K562 (cell line): ENCODE measurements at regions not wholly inside any gene's neighbourhood (a gene's known extent, or its start where the extent isn't known, plus 50 kb on each side); places are given as distances from the start of the nearest gene placed in this dataset.
A peak's percentile ranks its signal among the peaks of the same experiment; 100 is the strongest.

Source experiments
- ATAC-seq: fragments of 200-7000 bp; cut with Tn5 transposase; 3 replicates; pipeline ENCODE4 v1.9.1; 2020; ENCODE audit warnings: moderate library complexity
- BruUV-seq: library from RNA; stranded (reverse); fragments of 400-500 nt; replicated peaks from 2 replicates; lab custom pipeline; 2021; lab: Mats Ljungman, UMichigan
- CTCF ChIA-PET: fragments of 300-600 bp; formaldehyde crosslinking; extraction: SDS; loops from one replicate; lab custom pipeline; 2021; ENCODE audit warnings: low intra/inter-chr PET ratio; lab: Yijun Ruan, JAX
- POLR2A ChIA-PET: fragments of 300-600, 350-650 bp; sonication (Branson Sonifier 250); formaldehyde crosslinking; extraction: SDS; loops from one replicate; lab custom pipeline; 2021; ENCODE audit warnings: antibody characterized with exemption, inconsistent platforms; lab: Yijun Ruan, JAX
- DNase-seq, 4 experiments: peaks; one replicate each; pipeline versions ENCODE4 v3.0.0 to v3.0.0-alpha.2; 2011 to 2018; ENCODE audit warnings: low spot score in 3 of 4, mixed read lengths in 3 of 4; ENCODE audit errors: extremely low read depth in 1 of 4
- FAIRE-seq: peaks from 2 replicates; lab custom pipeline; 2011; peaks lifted over from hg19 to GRCh38; lab: Jason Lieb, UNC
- H2AFZ ChIP-seq: 2 replicates; pipeline ENCODE4 v1.6.0; 2011; ENCODE audit warnings: low read depth, low read length, control low read depth, inconsistent platforms
- H3K27ac ChIP-seq: fragments of 200-600 bp; 3 replicates; pipeline ENCODE4 v1.8.0; 2011; ENCODE audit warnings: low read depth, mild to moderate bottlenecking, control low read depth, inconsistent platforms, low read length, moderate library complexity, mixed read lengths; ENCODE audit errors: extremely low read depth
- H3K27me3 ChIP-seq, 2 experiments: fragments of 300-600 bp in 1 of 2; 2 replicates in 1 of 2; 3 replicates in 1 of 2; pipeline versions ENCODE4 v1.6.0 to v1.8.0; 2011; ENCODE audit warnings: inconsistent platforms in 2 of 2, low read length in 2 of 2, mild to moderate bottlenecking in 1 of 2, mixed read lengths in 1 of 2, moderate library complexity in 1 of 2; ENCODE audit not compliant: control insufficient read depth in 2 of 2, insufficient read depth in 2 of 2
- H3K36me3 ChIP-seq: fragments of 300-600 bp; 3 replicates; pipeline ENCODE4 v1.8.0; 2011; ENCODE audit warnings: mild to moderate bottlenecking, low read length, inconsistent platforms; ENCODE audit not compliant: control insufficient read depth, insufficient read depth
- H3K4me1 ChIP-seq, 2 experiments: fragments of 200-600 bp in 1 of 2; replicated peaks in 1 of 2; 2 replicates in 1 of 2; 3 replicates in 1 of 2; pipeline versions ENCODE4 v1.5.1 to v1.8.0; 2011; ENCODE audit warnings: inconsistent platforms in 2 of 2, low read length in 2 of 2, mild to moderate bottlenecking in 1 of 2, mixed read lengths in 1 of 2, moderate library complexity in 1 of 2; ENCODE audit not compliant: control insufficient read depth in 2 of 2, insufficient read depth in 2 of 2
- H3K4me2 ChIP-seq: 2 replicates; pipeline ENCODE4 v1.6.1; 2011; ENCODE audit warnings: low read length, control low read depth, inconsistent platforms, mixed read lengths; ENCODE audit not compliant: insufficient read depth
- H3K4me3 ChIP-seq: fragments of 200-600 bp; sonication (generic), shearing (Covaris generic); 2 replicates; pipeline ENCODE4 v1.5.1; 2016; ENCODE audit warnings: control low read depth, inconsistent platforms
- H3K79me2 ChIP-seq: fragments of 200-600 bp; 3 replicates; pipeline ENCODE4 v1.8.0; 2011; ENCODE audit warnings: low read length, inconsistent platforms; ENCODE audit not compliant: control insufficient read depth, insufficient read depth
- H3K9ac ChIP-seq, 2 experiments: 2 replicates each; pipeline versions ENCODE4 v1.6.0 to v1.6.1; 2011; ENCODE audit warnings: low read depth in 2 of 2, low read length in 2 of 2, control low read depth in 1 of 2, inconsistent platforms in 1 of 2, mild to moderate bottlenecking in 1 of 2, mixed read lengths in 1 of 2; ENCODE audit not compliant: insufficient read depth in 1 of 2
- H3K9me1 ChIP-seq: one replicate; pipeline ENCODE4 v1.6.0; 2011; ENCODE audit warnings: inconsistent platforms, mild to moderate bottlenecking, low read length, moderate library complexity; ENCODE audit not compliant: control insufficient read depth, insufficient read depth
- H3K9me3 ChIP-seq: replicated peaks from 2 replicates; pipeline ENCODE4 v1.5.1; 2011; ENCODE audit warnings: low read depth, low read length, inconsistent platforms; ENCODE audit not compliant: control insufficient read depth, insufficient read depth
- H4K20me1 ChIP-seq: replicated peaks from 2 replicates; pipeline ENCODE4 v1.6.1; 2011; ENCODE audit warnings: low read length, inconsistent platforms, mixed read lengths; ENCODE audit not compliant: control insufficient read depth, insufficient read depth
- CBX1 ChIP-seq: sonication (generic); IDR thresholded peaks from 2 replicates; pipeline ENCODE4 v1.6.1; 2016; ENCODE audit warnings: antibody characterized with exemption, low read depth, mild to moderate bottlenecking
- CTCF ChIP-seq, 3 experiments: IDR thresholded peaks in 2 of 3; conservative IDR thresholded peaks in 1 of 3; 2 replicates each; pipeline ENCODE4 v1.5.1; 2011 to 2012; ENCODE audit warnings: low read length in 3 of 3, mild to moderate bottlenecking in 3 of 3, control low read depth in 2 of 3, improper control_type of control experiment in 1 of 3, inconsistent platforms in 1 of 3, low read depth in 1 of 3, mixed read lengths in 1 of 3, moderate library complexity in 1 of 3; ENCODE audit not compliant: insufficient read depth in 2 of 3
- CXXC5 ChIP-seq: fragments of 250-450 bp; sonication (Bioruptor Pico); IDR thresholded peaks from 2 replicates; pipeline ENCODE4 v1.8.0; 2022; ENCODE audit warnings: inconsistent platforms, mild to moderate bottlenecking, moderate library complexity
- GTF2F1 ChIP-seq: IDR thresholded peaks from 2 replicates; pipeline ENCODE4 v1.6.1; 2011; ENCODE audit warnings: low read depth, low read length, improper control_type of control experiment
- REST ChIP-seq, 2 experiments: fragments of 450-650 bp; formaldehyde crosslinking in 1 of 2; IDR thresholded peaks; 2 replicates each; pipeline versions ENCODE4 v1.4.0 to v1.6.1; 2014 to 2020; ENCODE audit warnings: mild to moderate bottlenecking in 2 of 2, borderline replicate concordance in 1 of 2, low read depth in 1 of 2
- RFX7 ChIP-seq: fragments of 250-450 bp; sonication (Bioruptor Pico); IDR thresholded peaks from 2 replicates; pipeline ENCODE4 v1.5.1; 2021; ENCODE audit warnings: mild to moderate bottlenecking
- ZC3H4 ChIP-seq: sonication (generic); formaldehyde crosslinking; IDR thresholded peaks from 2 replicates; pipeline ENCODE4 v1.9.0; 2021; ENCODE audit warnings: missing genetic modification reagents, borderline replicate concordance
- ZFPM2 ChIP-seq: fragments of 250-450 bp; sonication (Bioruptor Pico); IDR thresholded peaks from 2 replicates; pipeline ENCODE4 v1.5.1; 2022; ENCODE audit warnings: mild to moderate bottlenecking
- ZNF277 ChIP-seq: fragments of 250-450 bp; sonication (Bioruptor Pico); IDR thresholded peaks from 2 replicates; pipeline ENCODE4 v1.8.0; 2022; ENCODE audit warnings: inconsistent platforms, mild to moderate bottlenecking, moderate library complexity, borderline replicate concordance
- ZNF551 ChIP-seq: fragments of 250-450 bp; sonication (Bioruptor Pico); IDR thresholded peaks from 2 replicates; pipeline ENCODE4 v1.5.0; 2021; ENCODE audit warnings: mild to moderate bottlenecking, moderate library complexity
- WGBS: fragments of 100-300 bp; shearing (Covaris generic); methylation state at CpG from one replicate; pipeline ENCODE4 v1.1.6; 2016; ENCODE audit warnings: low coverage, mixed read lengths; ENCODE audit not compliant: insufficient coverage; ENCODE audit errors: missing lambda C conversion rate; 5-methylcytosine and 5-hydroxymethylcytosine counted together
- in situ Hi-C: fragments of 300-500 bp; cut with MboI; formaldehyde crosslinking; loops from 4 replicates; pipeline ENCODE4 v1.15.0; 2018; ENCODE audit warnings: inconsistent platforms, mixed read lengths
- intact Hi-C: fragments of 100-400 bp; cut with micrococcal nuclease; formaldehyde crosslinking; loops from 2 replicates; pipeline ENCODE4 v1.14.2; 2022

DNA sequence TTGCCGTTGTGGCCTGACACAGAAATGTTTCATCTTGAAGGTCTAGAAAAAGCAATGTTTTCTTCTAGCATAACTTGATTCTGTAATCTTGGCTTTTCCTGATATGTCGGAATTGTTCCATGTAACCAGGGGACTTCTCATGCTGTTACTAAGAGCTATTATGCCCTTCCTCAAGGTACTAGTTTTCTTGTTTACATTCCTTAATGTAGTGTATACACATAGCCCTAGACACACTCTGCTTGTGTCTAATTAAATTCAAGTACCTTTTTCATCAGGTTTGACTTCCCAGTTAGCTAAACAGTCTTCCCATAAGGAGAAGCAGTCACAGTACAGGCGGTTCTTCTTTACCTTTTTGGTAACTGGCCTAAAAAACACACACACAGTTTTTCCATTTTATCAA, 89.4 kb upstream of the KCNK12 start:
- Histone ChIP-seq H3K27me3 (peaks cover 3 to 30% of the 10 kb centered on the region in 2 experiments; a peak in 3 of 5 replicates), H3K79me2 (no peaks in the 10 kb centered on the region), H3K27ac (no peak overlapping the region), H2AFZ (no peak overlapping the region), H3K4me2 (no peak overlapping the region), H3K9me1 (no peaks in the 10 kb centered on the region), H3K36me3 (no peaks in the 10 kb centered on the region), H3K9ac (no peak overlapping the region), H3K9me3 (no peaks in the 10 kb centered on the region), H4K20me1 (peaks cover 2% of the 10 kb centered on the region; the same call in 1 of the 2 replicates), H3K4me3 (no peak overlapping the region), H3K4me1 (no peaks in the 10 kb centered on the region)
- in situ Hi-C loops (no loop called here), intact Hi-C loops (no loop called here)
- no peak for DNase-seq
- ChIA-PET CTCF (no interaction called here), POLR2A (interaction anchor here (1.0 kb wide), 1 partner anchor 16 kb away, joined by 3 read pairs; no protein-coding TSS in a partner anchor)
- peak; percentile 23 for FAIRE-seq
- ATAC-seq = no peak
- no TSS peak for BruUV-seq
- 2% methylated on average over 3 of the region's 3 CpGs for WGBS
- TF ChIP-seq CTCF (IDR thresholded peaks at IDR 0.05 in 2 of 3, conservative IDR thresholded peaks at IDR 0.05 in 1 of 3; ENCODE audit: insufficient read depth in 2 of 3, low read depth in 1 of 3, low read length in 3 of 3) (no peak), GTF2F1 (no peak), CXXC5 (CRISPR knock-in tag) (no peak), ZC3H4 (CRISPR knock-in tag) (no peak), ZNF277 (no peak), CBX1 (no peak), REST (IDR thresholded peaks at IDR 0.05; ENCODE audit: borderline replicate concordance) (no peak), REST (CRISPR knock-in tag; IDR thresholded peaks at IDR 0.05; ENCODE audit: low read depth) (no peak), RFX7 (no peak), ZFPM2 (no peak), ZNF551 (CRISPR knock-in tag) (no peak)
